HG03442 (cell line): ENCODE measurements at regions not wholly inside any gene's neighbourhood (a gene's known extent, or its start where the extent isn't known, plus 50 kb on each side); places are given as distances from the start of the nearest gene placed in this dataset.

Experiments
- ATAC-seq: cut with Tn5 transposase; IDR thresholded peaks from one replicate; pipeline ENCODE4 v1.9.1; 2021; ENCODE audit warnings: mild to moderate bottlenecking, moderate library complexity; ENCODE audit not compliant: unreplicated experiment

DNA sequence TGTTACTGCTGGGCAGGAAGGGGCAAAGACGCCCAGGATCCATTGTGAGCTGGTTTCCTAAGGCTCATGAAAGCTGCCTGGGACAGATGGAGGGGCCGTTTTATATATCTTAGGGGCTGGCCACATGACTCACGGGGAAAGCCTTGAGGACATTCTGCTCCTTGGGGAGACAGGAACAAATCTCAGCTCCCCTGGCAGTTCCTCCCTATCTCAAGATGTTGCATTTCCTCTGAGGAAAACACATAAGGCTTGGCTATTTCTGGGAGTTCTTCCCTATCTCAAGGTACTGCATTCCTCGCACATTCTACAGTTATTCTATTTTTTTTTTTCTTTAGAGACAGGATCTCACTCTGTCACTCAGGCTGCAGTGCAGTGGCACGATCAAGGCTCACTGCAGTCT, 804.6 kb upstream of the TENM3 start:
- no peak for ATAC-seq

DNA sequence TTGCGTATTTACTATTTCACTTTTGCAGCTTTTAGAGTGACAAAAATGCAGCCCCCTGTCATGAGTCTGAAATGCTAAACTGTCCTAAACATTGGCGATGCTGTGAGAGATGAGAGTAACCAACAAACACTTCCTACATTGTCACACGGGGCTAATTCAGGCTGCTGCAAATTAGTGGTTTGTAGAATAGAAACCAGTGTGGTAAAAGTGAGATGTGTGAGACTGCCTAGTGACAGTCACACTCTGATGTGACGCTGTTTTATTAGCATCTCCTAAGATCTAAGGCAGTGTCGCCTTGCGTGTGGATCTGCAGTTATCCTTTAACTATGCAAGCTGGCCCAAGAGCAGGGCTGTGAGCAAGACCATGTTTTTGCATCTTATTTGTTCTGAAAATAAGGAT, 800.2 kb upstream of the TENM3 start:
- no peak for ATAC-seq

DNA sequence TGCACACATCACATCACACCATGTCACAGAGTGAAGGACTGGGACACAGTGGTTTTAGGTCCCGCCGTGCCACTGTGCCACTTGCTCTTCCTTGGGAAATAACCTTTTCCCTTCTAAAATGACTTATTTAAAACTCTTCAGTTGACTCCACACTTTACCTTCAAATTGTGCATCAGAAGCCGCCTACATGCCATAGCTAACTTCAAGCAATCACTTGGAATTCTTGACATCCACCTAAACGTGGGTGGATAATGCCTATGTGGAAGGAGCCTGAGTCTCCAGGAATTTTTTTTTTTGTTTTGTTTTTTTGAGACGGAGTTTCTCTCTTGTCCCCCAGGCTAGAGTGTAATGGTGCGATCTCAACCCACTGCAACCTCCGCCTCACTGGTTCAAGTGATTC, 777.4 kb upstream of the TENM3 start:
- ATAC-seq = no peak

DNA sequence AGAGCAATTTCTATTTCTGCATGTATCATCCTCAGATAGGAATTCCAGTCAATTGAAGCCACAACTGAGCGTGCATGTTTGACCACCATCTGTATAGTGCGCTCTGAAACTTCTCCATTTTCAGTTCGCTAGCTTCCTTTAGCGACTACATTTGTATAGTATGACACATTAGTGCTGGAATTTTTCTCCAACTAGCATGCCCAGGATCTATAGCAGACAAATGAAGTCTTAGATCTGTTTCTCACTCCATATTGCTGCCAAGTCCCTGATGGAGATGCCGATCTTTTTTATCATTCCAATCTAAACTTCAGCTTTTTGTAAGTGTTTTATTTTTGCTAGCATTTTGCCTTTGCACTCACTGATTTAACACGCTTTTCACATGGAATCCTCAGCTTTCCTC, 774.8 kb upstream of the TENM3 start:
- ATAC-seq = no peak

DNA sequence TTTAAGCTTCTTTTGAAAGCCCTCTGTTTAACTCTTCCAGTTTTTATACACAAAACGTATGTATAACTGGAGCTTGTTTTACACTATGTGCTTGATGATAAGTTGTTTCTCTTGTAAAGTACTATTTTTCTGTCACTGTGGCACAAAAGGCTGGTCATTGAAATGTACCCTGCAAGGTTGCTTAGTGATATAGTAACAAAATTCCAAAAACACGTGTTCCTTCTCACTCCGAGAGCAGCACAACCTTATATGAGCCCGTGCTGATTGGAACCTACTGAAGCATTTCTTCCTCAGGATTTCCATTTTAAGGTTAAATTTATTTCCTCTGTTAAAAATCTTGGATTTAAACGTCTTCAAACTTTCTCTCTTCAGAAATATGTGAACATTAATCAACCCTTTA, 772.9 kb upstream of the TENM3 start:
- ATAC-seq = no peak

DNA sequence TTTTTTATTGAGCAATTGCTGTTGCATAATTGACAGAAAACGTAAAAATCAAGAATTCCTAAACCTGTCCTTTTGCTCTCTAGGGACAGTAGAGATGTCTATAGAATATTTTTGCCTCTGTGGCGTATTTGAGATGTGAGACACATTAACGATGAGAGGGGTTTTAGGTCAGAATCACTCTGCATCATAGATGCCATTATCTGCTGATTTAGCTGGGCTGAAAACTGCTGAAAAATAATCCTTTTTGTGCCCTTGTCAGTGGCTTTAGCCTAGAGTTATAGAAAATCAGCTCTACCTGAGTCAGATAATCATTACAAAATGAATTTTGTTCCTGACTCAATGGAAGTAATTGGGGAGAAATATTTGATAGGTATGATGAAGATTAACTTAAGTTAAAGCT, 767.8 kb upstream of the TENM3 start:
- no peak for ATAC-seq

DNA sequence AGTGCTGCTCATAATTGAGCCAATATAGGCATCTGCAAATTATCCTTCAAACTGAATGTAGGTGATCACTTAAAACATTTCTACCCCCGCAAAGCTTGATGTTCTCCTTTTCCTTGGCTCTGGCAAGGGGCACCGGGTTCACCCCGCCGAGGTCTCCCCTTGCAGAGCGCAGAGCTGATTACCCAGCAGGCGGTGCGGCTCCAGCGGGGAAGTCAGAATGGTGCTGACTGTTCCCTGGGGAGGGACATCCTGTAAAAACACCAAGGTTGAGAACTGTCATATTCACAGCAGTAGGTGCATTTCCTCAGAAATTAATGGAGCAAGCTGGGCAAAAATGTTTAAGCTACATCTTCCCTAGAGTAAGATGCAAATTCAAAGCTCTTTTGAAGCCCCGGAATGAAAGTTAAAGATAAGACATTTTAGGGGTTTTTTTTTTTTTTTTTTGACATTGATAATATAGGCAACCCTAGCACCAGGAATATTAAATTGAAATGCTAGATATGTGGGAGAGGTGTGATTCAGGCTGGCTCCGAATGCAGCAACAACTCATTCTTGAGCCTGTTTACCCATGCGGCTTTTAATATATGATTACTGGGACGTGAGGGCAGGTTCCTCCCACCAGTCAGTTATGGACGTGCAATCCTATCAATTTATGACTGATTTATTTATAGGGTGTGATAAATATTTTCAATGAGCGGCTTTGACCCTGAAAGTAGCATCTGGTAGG, 767.3 kb upstream of the TENM3 start:
- no peak for ATAC-seq

DNA sequence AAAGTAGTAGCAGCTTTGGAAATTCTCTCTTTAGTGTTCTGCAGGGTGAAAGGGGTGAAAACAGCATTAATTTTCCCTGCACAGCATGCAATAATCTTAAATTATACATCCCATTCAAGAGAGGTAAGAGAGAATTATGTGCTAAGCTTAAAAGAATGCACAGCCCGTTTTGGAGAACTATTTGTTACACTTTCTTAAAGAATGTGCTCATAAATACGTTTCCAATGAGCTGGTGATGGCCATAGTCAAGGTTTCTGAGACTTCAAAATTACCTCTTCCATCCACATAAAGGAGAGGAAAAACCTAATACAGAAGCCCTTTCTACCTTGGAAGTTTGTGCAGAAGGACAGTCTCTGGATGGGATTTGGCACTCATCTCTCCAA, 766.7 kb upstream of the TENM3 start:
- ATAC-seq = no peak

DNA sequence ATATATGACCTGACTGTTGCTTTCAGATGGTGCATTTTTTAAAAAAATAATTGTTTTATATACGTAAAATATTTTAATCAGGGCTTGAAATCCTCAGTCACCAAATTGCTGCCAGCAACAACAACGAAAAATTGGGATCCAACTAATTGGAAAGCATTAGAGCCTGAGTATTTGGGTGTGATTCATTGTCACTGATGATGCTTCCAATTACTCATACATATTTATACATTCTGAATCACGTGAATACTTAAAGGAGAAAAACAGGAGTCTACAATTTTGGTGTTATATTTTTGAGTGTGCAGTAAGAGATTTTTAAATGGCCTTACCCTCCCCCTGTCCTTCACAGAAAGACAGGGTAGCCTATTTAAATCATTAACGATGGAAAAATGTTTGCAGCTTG, 765.6 kb upstream of the TENM3 start:
- no peak for ATAC-seq

DNA sequence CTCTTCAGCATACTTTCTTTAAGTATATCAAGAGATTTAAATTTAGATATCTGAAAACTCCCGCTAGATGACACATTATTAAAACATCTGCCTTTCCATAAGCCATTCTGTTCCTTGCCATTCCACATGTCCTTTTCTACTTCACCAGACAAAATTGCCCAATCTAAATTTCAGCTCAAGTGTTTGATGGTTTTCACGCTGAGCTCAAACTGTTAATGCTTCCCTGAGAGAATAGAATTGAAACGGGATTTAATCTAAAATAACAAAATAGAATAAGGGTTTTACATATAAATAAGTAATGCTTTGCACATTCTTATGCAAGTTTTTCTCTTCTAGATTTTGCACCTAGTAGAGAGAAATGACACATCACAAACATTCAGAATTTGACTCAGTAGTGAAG, 764.5 kb upstream of the TENM3 start:
- ATAC-seq = no peak

DNA sequence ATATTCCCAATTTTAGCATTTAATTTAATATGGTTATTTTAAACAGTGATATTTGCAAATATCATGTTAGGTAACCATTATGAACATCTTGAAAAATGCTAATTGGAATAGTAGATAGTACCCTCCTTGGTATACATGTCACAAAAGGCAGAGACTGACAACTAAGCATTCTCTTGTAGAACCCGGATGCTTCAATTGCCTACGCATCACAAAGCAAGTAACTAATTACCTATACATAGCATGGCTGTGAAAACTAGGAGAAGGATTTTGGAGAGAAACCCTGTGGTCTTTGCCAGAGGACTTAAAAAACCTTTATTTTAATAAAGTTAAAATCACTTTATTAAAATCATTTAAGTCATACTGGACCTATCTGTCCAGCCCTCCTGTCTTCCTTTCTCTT, 764.1 kb upstream of the TENM3 start:
- ATAC-seq = no peak

DNA sequence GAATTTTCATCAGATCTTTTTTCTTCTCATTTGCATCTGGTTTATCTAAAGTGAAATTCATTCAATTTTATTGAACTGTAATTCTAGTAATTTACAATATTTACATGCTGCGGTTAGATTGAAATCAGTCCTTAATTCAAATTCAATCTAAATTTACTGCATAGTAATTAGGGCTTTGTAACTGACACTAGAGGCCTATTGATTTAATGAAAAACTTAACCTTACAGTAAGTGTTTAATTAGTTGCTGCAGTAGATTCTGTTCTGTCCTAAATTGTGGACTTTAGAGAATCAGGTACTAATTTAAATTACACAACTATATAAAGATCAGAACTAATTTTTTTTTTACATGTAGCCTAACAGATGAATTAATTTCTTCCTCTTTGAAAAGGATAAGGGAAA, 758.8 kb upstream of the TENM3 start:
- no peak for ATAC-seq

DNA sequence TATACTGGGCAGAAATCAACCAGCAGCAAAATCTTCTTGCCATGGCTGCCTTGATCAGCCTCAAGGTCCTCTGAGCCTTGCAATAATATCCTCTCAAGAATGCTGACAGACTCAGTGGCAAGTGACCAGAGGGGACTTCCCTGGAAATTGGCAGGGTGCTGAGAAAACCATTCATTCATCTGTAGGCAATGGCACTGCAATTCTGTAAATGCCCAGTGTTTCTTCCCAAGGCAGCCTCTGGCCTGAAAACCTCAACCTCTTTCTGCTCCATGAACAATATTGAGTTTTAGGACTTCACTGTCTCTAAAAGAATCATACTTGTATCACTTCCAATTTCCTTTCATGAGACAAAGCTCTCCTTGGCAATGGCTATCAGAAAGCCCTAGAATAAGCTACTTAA, 754.3 kb upstream of the TENM3 start:
- no peak for ATAC-seq

DNA sequence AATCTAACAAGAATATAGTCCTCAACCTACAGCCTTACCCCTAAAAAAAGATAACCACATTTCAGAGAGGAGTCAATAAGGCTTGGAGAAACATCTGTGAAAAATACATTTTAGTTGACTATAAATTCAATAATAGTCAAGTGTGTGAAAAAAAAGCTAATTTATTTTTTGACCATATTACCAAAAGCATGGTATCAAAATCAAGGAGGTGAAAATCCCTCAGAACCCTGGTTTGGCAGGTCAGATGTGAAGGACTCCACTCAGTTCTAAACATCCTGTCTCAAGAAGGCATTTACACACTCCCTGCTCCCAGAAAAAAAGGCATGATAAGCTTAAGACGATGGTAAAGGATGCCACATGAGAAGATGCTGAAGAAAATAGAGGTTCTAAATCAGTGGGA, 745.1 kb upstream of the TENM3 start:
- no peak for ATAC-seq

DNA sequence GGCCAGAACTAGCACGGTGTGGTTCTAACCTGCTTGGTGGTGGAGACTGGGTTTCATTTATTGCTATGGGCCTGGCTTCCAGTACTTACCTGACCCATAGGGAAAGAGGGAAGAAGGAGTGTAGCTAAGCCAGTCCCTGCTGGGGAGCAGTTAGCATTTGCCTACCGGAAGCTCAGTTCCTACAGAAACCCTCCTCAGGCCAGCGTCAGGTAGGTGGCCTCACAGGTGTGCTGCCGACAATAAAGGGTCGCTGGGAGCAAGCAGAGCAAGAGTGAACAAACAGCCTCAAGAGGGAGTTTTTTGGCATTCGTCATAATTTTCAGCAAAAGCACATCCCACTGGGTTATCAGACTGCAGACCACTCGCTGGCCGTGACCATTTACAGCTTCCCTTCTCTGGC, 740.6 kb upstream of the TENM3 start:
- ATAC-seq = no peak

DNA sequence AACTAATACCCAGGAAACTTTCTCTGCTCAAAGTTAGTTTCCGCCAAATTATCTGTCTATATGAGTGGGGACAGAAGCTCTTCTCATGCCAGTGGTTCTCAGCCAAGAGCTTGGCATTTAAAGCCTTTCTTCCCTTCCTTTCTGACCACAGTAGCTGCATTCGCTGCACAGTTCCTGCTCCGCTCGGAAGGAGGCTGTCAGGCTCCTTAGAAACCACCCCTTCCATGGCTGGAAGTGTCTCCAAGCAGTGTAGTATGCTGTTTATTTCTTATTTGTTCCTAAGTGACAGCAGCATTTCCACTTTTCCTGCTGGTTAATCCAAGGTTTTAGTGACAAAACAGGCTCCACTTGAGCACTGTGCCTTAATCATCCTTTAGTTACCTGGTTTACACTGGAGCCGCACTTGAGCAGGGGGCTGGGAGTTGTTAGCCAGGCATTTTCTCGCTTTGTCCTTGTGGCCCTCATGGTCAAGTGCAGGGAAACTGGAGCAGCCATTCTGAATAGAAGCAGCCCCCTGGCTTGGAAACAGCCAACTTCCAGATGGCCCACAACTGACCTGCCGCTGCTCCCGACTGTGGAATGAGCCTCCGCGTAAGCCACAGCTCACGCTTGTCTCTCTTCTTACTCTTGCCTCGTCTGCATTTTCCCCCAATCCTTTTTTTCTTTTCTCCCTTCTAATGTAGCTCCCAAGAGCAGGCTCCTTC, 739.4 kb upstream of the TENM3 start:
- ATAC-seq = no peak

DNA sequence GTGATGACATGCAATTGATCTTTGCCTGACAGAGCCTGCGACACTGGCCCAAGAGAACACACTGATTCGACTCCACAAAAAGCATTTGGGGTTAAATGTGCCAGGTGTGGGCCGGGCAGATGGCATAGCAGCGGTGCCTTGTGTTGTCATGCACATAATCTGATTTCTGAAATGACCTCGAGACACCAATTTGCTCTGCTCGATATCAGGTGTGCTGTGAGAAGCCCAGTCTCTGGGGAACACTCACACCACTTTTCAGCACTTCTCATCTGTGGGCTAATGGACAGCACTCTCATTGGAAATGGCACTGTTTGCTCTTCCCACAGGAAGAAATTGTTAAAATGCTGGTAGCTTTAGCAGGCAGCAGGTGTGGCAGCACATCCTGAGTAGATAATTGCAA, 738.3 kb upstream of the TENM3 start:
- ATAC-seq = no peak

DNA sequence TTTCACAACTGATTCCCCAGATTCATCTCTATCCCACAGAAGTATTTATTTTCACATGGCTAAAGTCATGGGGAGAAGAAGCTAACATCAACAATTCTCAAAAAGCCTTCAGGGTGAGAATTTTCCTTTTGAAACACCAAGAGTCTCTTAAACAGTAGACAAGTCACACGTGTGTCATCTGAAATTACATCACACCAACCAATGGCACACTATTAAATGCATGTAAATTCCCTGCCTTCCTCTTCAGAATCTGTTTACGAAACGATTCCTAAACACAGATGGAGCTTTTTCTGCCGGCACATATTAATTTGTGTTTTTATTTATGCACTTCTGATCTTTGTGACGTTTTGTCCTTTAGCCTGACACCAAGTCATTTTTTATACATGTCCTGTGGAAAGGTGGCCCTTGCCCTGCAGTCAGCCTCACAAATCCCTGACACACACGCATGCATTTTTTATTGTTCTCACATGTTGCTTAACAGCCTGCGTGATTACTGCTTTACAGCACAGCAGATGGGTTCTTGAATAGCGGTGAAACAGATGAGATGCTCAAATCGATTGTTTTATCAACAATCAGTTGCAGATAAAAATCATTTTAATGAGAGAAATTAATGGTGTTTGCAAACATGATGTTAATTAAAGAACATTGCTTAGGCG, 735.9 kb upstream of the TENM3 start:
- no peak for ATAC-seq

DNA sequence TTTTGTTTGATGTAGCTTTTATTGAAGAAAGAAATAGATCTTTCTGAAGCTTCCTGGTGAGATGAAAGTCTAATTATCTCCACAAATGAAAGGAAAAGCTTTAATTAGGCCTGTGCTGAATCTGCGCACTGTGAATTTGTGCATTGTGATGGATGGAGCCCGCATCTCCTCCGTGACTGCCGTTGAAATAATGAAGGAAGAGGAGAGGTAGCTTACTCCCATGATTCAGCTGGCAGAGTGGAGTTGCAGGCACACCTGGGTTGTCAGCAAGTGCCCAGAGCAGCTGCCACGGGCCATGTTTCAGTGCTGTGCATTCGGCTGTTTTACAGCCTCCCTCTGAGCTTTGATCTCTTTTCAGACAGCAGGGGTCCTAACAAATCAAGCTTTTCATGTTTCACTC, 735.3 kb upstream of the TENM3 start:
- no peak for ATAC-seq

DNA sequence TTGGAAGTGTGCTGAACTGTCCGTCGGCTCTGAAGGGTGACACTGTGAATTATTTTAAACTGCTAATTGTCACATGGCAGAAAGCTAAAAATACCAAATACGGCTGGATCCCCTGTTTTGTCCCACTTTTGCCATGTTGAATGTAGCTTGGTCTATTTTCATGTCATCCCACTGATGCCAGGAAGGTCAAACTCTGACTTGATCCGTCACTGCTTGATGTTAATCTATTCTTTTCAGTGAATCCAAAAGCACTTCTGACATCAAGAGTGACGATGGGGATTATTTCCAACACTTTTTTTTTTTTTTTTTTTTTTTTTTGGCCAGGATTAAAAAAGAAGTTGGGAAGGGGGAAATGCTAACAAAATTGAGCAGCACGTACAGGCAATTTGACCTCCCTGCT, 734.6 kb upstream of the TENM3 start:
- ATAC-seq = no peak

DNA sequence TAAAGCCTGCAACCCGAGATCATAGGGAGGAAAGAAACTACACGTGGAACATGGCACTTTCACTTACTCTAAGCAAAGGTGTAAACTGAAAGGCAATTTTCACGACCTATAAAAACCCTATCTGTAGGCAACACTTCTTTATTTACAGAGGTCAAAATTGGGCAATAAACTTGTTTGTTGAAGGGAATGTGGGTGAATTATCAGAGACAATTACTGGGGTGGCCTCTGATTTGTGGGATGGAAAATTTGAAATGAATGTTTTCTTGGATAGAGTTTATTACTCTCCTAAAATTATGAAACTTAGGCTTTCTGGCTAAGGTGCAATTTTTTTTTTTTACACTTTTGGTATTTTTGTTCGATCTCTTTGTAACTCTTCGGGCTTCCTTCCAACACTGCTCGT, 734.1 kb upstream of the TENM3 start:
- ATAC-seq = no peak

DNA sequence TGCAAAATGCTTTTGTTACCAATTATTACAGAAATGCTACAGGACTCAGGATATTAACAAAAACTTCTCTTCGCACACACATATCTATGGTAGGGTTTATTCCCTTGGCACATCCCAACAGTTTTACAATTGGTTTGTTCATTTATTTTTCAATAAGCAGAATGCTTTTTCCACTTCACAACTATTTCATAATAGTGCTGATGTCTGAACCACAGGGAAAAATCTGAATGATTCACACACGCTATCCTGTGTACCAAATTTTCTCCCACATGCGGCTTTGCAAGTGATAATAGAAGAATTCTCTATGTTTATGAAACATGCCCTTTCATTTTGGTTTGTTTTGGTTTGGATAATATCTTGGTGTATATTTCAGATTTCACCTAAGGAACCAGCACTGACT, 725.7 kb upstream of the TENM3 start:
- ATAC-seq = no peak
